ENCODE measurements at regions not wholly inside any gene's neighbourhood (a gene's known extent, or its start where the extent isn't known, plus 50 kb on each side); places are given as distances from the start of the nearest gene placed in this dataset.
"Not testable (repeated sequence)": the region's sequence is repeated elsewhere in the genome, so short reads cannot be mapped to it uniquely, and the experiment has no call there.

DNA sequence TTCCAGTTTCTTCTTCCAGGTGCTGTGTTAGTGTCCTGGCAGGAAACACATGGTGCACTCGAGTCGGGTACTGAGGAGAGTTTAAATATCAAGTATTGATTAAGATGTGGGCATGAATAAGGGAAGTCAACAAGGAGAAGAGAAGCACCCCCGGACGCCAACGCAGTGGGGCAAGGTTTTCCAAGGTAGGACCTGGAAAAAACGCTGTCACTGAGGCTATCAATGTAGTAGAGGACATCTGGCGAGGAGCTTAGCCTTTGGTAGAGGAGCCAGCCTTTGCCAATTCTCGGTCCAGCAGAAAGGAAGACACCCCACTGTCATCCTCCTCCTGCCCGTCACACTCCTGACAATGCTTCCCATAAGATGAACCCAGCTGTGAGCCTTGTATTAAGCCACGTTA is 159.6 kb downstream of the TEX36 start:
- H3K9me3 Mint-ChIP-seq: peaks cover 2% of the 10 kb centered on the region
- no peak for DNase-seq
- intact Hi-C loops (cut with micrococcal nuclease): no loop called here
- H3K4me3 Mint-ChIP-seq: no peak overlapping the region
- peaks cover 3% of the 10 kb centered on the region for H3K27me3 Mint-ChIP-seq (ENCODE audit: low read depth)
- no peaks in the 10 kb centered on the region for H3K4me1 Mint-ChIP-seq (ENCODE audit: low read depth)
- no peaks in the 10 kb centered on the region for H3K36me3 Mint-ChIP-seq (ENCODE audit: low read depth)
- CTCF ChIA-PET: no interaction called here
- no peak overlapping the region for H3K27ac Mint-ChIP-seq

DNA sequence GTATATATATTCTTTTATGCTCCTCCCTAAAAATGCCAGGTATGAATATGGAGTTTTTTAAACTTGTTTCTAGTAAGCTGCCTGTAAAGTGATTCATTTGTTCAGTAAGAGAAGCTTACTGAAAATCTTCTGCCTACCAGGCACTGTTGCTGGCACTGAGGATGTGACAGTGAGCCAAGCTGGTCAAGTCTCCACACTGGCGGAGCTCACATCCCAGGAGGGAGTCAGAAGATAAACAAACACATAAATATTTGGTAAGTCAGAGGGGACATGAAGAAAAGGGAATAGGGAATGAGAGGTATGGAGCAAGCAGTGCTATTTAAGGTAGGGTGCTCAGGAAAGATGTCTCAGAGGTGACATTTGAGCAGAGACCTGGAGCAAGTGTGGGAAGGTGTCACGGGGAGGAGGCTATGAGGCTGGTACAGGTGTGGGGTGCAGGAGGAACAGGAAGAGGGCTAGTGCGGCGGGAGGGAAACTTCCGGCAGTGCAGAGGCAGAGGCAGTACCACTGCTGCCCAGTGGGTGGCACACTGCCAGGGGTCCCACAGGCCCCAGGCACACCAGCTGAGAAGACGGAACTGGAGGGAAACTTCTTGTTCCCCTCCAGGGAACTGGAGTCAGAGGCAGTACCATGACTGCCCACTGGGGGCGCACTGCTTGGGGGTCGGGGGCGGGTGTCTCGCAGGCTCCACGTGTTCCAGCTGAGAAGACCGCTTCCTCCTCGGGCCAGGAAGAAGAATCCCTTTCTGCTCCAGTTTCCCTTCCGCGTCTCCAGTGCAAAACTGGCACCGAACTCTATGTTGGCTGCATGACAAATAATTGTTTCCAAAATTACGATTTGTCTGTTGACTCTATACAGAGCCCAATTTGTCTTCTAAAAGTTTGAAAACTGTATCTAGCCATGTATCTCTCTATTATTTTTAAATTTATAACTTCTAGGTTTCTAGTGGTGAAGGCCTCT is 161.0 kb downstream of the TEX36 start:
- peaks cover 3% of the 10 kb centered on the region for H3K27me3 Mint-ChIP-seq (ENCODE audit: low read depth)
- no peak overlapping the region for H3K27ac Mint-ChIP-seq
- intact Hi-C loops (cut with micrococcal nuclease): no loop called here
- H3K36me3 Mint-ChIP-seq (ENCODE audit: low read depth): no peaks in the 10 kb centered on the region
- no peaks in the 10 kb centered on the region for H3K4me1 Mint-ChIP-seq (ENCODE audit: low read depth)
- DNase-seq: no peak
- no peak overlapping the region for H3K4me3 Mint-ChIP-seq
- CTCF ChIA-PET: interaction anchor here (0.6 to 0.7 kb wide), 2 partner anchors 141 to 1615 kb away, joined by 3 read pairs; no protein-coding TSS in a partner anchor
- H3K9me3 Mint-ChIP-seq: peaks cover 2% of the 10 kb centered on the region

DNA sequence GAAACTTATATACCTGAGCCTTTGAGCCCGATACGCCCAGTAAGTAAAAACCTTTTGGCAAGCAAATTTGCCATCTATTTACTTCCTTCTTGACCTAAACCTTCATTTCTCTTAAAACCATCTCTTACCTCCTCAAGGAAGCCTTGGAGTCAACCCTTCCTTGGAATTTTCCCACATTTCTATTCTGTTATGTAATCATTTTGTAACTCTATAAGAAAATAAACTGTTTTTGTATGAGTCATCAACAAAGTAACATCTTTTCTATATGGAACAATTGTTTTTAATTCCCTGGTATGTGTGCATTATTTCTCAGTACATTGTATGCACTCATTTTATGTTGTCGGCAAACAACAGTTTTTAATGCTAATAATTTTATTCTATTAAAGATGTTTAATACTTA is 162.0 kb downstream of the TEX36 start:
- Mint-ChIP-seq H3K27ac (no peak overlapping the region), H3K27me3 (ENCODE audit: low read depth) (peaks cover 3% of the 10 kb centered on the region), H3K9me3 (peaks cover 4% of the 10 kb centered on the region), H3K4me3 (no peak overlapping the region), H3K36me3 (ENCODE audit: low read depth) (no peaks in the 10 kb centered on the region), H3K4me1 (ENCODE audit: low read depth) (no peaks in the 10 kb centered on the region)
- CTCF ChIA-PET: no interaction called here
- no peak for DNase-seq
- intact Hi-C loops (cut with micrococcal nuclease): no loop called here

DNA sequence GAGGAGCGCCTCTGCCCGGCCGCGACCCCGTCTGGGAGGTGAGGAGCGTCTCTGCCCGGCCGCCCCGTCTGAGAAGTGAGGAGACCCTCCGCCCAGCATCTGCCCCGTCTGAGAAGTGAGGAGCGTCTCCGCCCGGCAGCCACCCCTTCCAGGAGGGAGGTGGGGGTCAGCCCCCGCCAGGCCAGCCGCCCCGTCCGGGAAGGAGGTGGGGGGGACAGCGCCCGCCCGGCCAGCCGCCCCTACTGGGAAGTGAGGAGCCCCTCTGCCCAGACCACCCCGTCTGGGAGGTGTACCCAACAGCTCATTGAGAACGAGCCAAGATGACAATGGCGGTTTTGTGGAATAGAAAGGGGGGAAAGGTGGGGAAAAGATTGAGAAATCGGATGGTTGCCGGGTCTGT is 164.6 kb downstream of the TEX36 start:
- H3K36me3 Mint-ChIP-seq (ENCODE audit: low read depth); DNase-seq; H3K27ac Mint-ChIP-seq; H3K9me3 Mint-ChIP-seq; intact Hi-C loops (cut with micrococcal nuclease); H3K27me3 Mint-ChIP-seq (ENCODE audit: low read depth); CTCF ChIA-PET; H3K4me3 Mint-ChIP-seq; H3K4me1 Mint-ChIP-seq (ENCODE audit: low read depth): not testable (repeated sequence)

DNA sequence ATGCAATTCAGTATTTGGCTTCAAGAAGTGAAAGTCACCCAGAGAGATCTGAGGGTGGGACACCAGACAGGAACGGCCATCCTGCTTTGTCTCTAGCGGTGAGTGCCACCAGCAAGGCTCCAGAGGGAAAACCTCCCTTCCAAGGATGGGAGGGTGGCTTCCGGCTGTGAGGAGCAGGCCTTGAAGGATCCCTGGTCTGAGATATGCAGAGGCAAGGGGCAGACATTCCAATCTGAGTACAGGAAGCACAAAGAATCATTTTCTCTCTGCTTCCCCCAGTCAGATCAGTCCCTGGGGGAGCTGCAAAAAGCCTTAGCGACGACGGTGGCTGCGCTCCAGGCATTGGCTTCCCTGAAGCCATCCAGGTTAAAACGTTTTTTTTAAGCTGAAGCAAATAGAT is 167.4 kb downstream of the TEX36 start:
- Mint-ChIP-seq H3K4me1 (ENCODE audit: low read depth) (no peaks in the 10 kb centered on the region), H3K9me3 (peaks cover 2% of the 10 kb centered on the region), H3K27ac (no peak overlapping the region), H3K36me3 (ENCODE audit: low read depth) (no peaks in the 10 kb centered on the region), H3K27me3 (ENCODE audit: low read depth) (peaks cover 3% of the 10 kb centered on the region), H3K4me3 (no peak overlapping the region)
- intact Hi-C loops (cut with micrococcal nuclease): no loop called here
- CTCF ChIA-PET: no interaction called here
- no peak for DNase-seq

DNA sequence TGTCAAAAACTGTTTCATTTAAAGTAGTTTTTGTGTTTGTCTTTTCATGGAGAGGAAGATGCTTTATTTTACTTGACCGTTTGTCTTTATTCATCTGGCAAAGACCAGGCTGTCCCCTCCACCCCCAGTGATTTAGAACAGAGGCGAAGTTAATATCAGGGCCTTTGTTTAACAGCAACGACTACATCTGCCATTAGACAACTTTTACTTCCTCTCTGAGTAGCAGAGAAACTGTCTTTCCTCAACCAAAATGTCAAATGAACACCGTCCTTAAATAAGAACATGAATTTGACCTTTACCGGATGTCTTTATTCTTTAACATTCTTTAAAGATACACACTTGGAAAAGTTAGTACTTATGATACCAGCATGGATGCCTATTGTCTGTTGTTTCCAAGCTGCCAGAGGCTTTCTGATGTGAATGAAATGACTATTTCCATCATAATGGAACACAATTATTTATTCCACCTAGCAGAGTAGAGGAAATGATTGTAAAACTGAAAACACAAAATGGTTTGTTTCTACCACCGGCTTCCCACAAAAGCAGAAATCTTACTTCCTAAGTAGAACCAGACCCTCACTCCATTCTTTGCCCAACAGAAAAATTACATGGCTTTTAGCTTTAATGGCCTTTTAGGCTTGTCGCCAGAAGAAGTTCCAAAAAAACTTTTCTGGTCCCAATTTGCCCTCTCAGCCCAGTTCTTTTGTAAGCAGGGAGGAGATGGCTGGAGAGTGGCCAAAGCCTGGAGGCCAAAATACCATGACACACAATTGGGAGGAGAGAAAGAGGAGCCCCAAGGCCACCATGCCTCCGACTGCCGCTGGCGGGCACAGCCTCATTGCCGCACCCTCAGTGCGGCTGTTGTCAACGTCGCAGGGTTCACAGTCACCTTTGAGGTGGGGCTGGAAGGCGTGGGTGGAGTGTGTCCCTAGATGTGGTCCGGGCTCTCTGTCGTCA is 168.5 kb downstream of the TEX36 start:
- H3K4me3 Mint-ChIP-seq: no peak overlapping the region
- no peaks in the 10 kb centered on the region for H3K36me3 Mint-ChIP-seq (ENCODE audit: low read depth)
- no peaks in the 10 kb centered on the region for H3K4me1 Mint-ChIP-seq (ENCODE audit: low read depth)
- intact Hi-C loops (cut with micrococcal nuclease): no loop called here
- peaks cover 3% of the 10 kb centered on the region for H3K27me3 Mint-ChIP-seq (ENCODE audit: low read depth)
- H3K9me3 Mint-ChIP-seq: peaks cover 2% of the 10 kb centered on the region
- no peak overlapping the region for H3K27ac Mint-ChIP-seq
- DNase-seq: no peak
- CTCF ChIA-PET: no interaction called here

DNA sequence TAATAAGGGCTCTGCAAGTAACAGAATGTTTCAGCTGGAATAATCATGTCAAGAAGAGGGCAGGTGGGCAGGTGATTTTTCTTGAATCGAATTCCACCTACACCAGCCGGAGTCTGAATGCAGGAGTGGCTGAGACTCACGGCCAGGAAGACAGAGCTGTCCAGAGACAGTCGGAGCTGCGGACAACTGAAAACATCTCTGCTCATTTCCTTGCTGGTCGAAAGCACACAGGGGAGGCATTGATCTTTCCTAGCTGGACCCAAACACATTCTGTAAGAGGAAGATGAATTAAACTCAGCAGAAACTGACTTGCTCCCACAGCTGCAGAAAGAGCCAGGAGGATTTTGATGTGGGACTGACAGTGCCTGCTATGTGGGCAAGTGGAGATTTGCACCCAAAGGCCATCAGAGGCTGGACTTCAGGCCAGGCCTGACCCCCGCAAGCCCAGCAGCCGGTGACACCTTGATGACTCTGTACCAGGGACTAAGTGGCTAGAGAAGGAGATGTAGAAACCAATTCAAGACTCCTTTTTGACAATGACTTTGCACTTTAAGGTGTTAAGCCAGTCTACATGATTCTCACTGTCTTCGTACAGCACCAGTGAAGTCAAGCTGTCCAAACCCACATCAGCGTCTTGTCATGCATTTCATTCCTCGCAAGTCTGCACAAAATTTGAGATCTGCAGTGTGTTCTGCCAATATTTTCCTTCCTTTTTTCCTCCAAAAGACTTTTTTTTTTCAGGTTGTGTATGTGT is 169.4 kb downstream of the TEX36 start:
- CTCF ChIA-PET: no interaction called here
- intact Hi-C loops (cut with micrococcal nuclease): no loop called here
- H3K27ac Mint-ChIP-seq: no peak overlapping the region

DNA sequence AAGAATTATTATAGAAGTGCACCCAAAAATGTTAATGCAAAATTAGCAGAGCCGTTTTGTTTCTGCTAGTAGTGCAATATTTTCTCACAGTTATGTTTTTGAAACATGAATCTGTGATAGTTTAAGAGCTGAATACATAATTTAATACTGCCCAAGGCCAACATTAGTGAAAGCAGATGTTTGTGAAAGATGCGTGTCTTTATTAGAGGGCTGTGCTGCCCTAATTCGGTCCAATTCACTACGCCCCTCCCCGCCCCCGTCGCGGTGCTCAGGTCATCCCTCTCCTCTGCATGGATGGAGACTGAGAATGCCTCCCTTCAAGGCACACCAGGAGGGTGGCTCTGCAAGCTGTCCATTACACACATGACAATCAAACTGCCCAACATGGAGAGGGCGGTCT is 172.0 kb downstream of the TEX36 start:
- DNase-seq: no peak
- Mint-ChIP-seq H3K27ac (no peak overlapping the region), H3K27me3 (ENCODE audit: low read depth) (peaks cover 3% of the 10 kb centered on the region), H3K9me3 (no peaks in the 10 kb centered on the region), H3K4me3 (no peak overlapping the region), H3K4me1 (ENCODE audit: low read depth) (no peaks in the 10 kb centered on the region), H3K36me3 (ENCODE audit: low read depth) (no peaks in the 10 kb centered on the region)
- intact Hi-C loops (cut with micrococcal nuclease): no loop called here
- CTCF ChIA-PET: no interaction called here

More for the DNA sequence above, 169.4 kb downstream of the TEX36 start:
- H3K4me1 Mint-ChIP-seq (ENCODE audit: low read depth): no peaks in the 10 kb centered on the region
- peaks cover 2% of the 10 kb centered on the region for H3K9me3 Mint-ChIP-seq
- no peak for DNase-seq
- H3K36me3 Mint-ChIP-seq (ENCODE audit: low read depth): no peaks in the 10 kb centered on the region
- no peak overlapping the region for H3K4me3 Mint-ChIP-seq
- H3K27me3 Mint-ChIP-seq (ENCODE audit: low read depth): peaks cover 3% of the 10 kb centered on the region

DNA sequence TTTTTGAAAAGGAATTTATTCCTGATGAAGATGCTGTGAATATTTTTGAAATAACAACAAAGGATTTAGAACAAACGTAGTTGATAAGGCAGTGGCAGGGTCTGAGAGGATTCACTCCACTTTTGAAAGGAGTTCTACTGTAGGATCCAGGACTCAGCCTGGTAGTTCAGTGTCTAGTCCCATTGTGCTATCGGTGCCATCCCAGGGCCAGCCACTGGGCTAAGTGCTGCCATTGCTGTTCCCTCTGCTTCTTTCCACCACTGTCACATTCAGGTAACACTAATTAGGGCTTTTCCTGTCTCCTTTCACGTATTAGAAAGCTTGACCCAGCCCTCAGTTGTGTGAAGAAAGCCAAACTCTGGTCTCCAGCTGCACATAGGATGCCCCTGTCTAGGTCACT is 177.3 kb downstream of the TEX36 start:
- H3K4me3 Mint-ChIP-seq: no peak overlapping the region
- H3K4me1 Mint-ChIP-seq (ENCODE audit: low read depth): no peaks in the 10 kb centered on the region
- H3K9me3 Mint-ChIP-seq: no peaks in the 10 kb centered on the region
- CTCF ChIA-PET: no interaction called here
- H3K27me3 Mint-ChIP-seq (ENCODE audit: low read depth): no peaks in the 10 kb centered on the region
- intact Hi-C loops (cut with micrococcal nuclease): no loop called here
- H3K36me3 Mint-ChIP-seq (ENCODE audit: low read depth): no peaks in the 10 kb centered on the region
- no peak overlapping the region for H3K27ac Mint-ChIP-seq
- no peak for DNase-seq

DNA sequence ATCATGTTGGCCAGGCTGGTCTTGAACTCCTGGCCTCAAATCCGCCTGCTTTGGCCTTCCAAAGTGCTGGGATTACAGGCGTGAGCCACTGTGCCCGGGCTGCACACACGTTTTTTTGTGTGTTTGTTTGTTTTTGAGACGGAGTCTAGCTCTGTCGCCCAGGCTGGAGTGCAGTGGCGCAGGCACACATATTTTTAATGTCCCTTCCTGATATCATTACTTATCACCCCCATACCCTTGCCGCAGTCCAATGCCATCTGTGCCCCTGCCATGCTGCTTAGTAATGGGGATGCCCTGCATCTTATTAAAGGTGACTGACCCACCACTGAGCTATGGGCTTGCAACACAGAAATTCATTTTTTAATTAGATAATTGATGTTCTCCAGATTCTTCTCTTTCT is 180.7 kb downstream of the TEX36 start:
- Mint-ChIP-seq H3K36me3 (ENCODE audit: low read depth) (no peaks in the 10 kb centered on the region), H3K4me3 (no peak overlapping the region), H3K27me3 (ENCODE audit: low read depth) (peaks cover 3% of the 10 kb centered on the region), H3K4me1 (ENCODE audit: low read depth) (no peaks in the 10 kb centered on the region), H3K27ac (no peak overlapping the region), H3K9me3 (no peaks in the 10 kb centered on the region)
- DNase-seq: no peak
- intact Hi-C loops (cut with micrococcal nuclease): no loop called here
- CTCF ChIA-PET: no interaction called here

DNA sequence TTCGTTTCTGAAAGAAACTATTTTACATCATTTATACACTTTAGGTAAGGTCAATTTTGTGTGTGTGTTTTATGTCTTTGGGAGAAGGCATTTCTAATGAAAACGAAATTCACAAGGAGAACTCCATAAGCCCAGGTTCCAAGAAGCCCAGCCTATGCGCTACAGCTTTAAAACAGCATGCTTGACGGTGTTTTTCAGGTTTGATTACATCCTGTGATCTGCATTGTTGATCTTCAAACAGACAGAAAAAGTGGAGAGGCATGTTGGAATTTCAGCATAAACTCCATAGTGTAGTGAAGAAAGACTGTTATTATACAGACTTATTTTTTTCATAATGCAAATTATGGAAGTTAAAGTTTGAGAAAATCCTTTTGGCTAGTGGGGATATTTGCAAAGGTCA is 187.6 kb downstream of the TEX36 start:
- H3K36me3 Mint-ChIP-seq (ENCODE audit: low read depth): no peaks in the 10 kb centered on the region
- H3K27ac Mint-ChIP-seq: no peak overlapping the region
- intact Hi-C loops (cut with micrococcal nuclease): no loop called here
- H3K4me3 Mint-ChIP-seq: no peak overlapping the region
- H3K4me1 Mint-ChIP-seq (ENCODE audit: low read depth): no peaks in the 10 kb centered on the region
- H3K27me3 Mint-ChIP-seq (ENCODE audit: low read depth): peaks cover 3% of the 10 kb centered on the region
- CTCF ChIA-PET: no interaction called here
- H3K9me3 Mint-ChIP-seq: no peaks in the 10 kb centered on the region
- no peak for DNase-seq

DNA sequence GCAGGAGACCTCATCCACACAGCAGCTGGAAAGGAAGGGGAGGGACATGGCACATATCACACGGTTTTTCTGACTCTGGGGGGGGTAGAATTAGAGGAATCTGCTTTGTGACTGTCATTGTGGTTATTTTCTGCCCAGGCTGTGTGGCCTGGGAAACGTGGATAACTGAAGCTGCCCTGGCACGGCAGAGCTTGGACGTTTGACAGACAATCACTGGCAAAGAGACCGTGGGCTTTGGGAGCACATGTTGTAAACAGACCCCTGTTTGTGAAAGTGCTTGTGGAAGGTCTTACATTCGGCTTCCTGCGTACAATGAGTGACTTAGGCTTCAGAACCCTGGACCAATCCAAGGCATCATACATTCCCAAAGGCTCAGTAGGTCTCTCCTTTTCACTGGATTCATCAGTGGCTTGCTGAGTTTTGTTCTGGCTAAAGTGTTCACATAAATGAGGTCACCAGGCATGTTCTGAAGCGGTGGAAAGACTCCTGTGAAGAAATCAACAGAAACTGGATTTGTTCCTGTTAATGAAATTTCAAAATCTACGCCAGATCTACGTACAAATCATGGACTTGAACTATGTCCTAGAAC is 188.2 kb downstream of the TEX36 start:
- CTCF ChIA-PET: no interaction called here
- DNase-seq: no peak
- Mint-ChIP-seq H3K27ac (no peak overlapping the region), H3K9me3 (no peaks in the 10 kb centered on the region), H3K27me3 (ENCODE audit: low read depth) (peaks cover 3% of the 10 kb centered on the region), H3K4me1 (ENCODE audit: low read depth) (no peaks in the 10 kb centered on the region), H3K4me3 (no peak overlapping the region), H3K36me3 (ENCODE audit: low read depth) (no peaks in the 10 kb centered on the region)
- intact Hi-C loops (cut with micrococcal nuclease): no loop called here
